ENCODE measurements at regions not wholly inside any gene's neighbourhood (a gene's known extent, or its start where the extent isn't known, plus 50 kb on each side); places are given as distances from the start of the nearest gene placed in this dataset.

GRCh38 chr13:33742321-33742720, 75.6 kb upstream of the RFC3 start:
- no peak for DNase-seq (ENCODE audit: low read depth, low spot score)

GRCh38 chr13:33743438-33744368, 74.2 kb upstream of the RFC3 start:
- in situ Hi-C loops (cut with HindIII; ENCODE audit: low sequenced_read_pairs), result no loop called here

More at GRCh38 chr13:33742321-33742720, 75.6 kb upstream of the RFC3 start:
- no peak overlapping the region for H3K4me3 ChIP-seq (ENCODE audit: low read depth, low read length)
- in situ Hi-C loops (cut with HindIII; ENCODE audit: low sequenced_read_pairs), result no loop called here
- no peak for TF ChIP-seq CTCF (IDR thresholded peaks at IDR 0.05; ENCODE audit: low read depth, low read length)

GRCh38 chr13:33744589-33745369, 73.2 kb upstream of the RFC3 start:
- H3K4me3 ChIP-seq (ENCODE audit: low read depth, low read length), result no peak overlapping the region
- in situ Hi-C loops (cut with HindIII; ENCODE audit: low sequenced_read_pairs), result no loop called here
- TF ChIP-seq CTCF (IDR thresholded peaks at IDR 0.05; ENCODE audit: low read depth, low read length), result no peak
- no peak for DNase-seq (ENCODE audit: low read depth, low spot score)

More at GRCh38 chr13:33743438-33744368, 74.2 kb upstream of the RFC3 start:
- no peak overlapping the region for H3K4me3 ChIP-seq (ENCODE audit: low read depth, low read length)
- TF ChIP-seq CTCF (IDR thresholded peaks at IDR 0.05; ENCODE audit: low read depth, low read length), result no peak
- no peak for DNase-seq (ENCODE audit: low read depth, low spot score)

- in situ Hi-C loops (cut with HindIII; ENCODE audit: low sequenced_read_pairs), result no loop called here
- TF ChIP-seq CTCF (IDR thresholded peaks at IDR 0.05; ENCODE audit: low read depth, low read length), result no peak
- DNase-seq (ENCODE audit: low read depth, low spot score), result no peak
- H3K4me3 ChIP-seq (ENCODE audit: low read depth, low read length), result no peak overlapping the region
Measured at GRCh38 chr13:33745370-33746324, 72.3 kb upstream of the RFC3 start.

- no peak for TF ChIP-seq CTCF (IDR thresholded peaks at IDR 0.05; ENCODE audit: low read depth, low read length)
- DNase-seq (ENCODE audit: low read depth, low spot score), result no peak
- H3K4me3 ChIP-seq (ENCODE audit: low read depth, low read length), result no peak overlapping the region
- in situ Hi-C loops (cut with HindIII; ENCODE audit: low sequenced_read_pairs), result no loop called here
Measured at GRCh38 chr13:33746867-33747266, 71.1 kb upstream of the RFC3 start.

- DNase-seq (ENCODE audit: low read depth, low spot score), result peak; percentile 39
- no peak overlapping the region for H3K4me3 ChIP-seq (ENCODE audit: low read depth, low read length)
- in situ Hi-C loops (cut with HindIII; ENCODE audit: low sequenced_read_pairs), result no loop called here
- no peak for TF ChIP-seq CTCF (IDR thresholded peaks at IDR 0.05; ENCODE audit: low read depth, low read length)
Measured at GRCh38 chr13:33751151-33751550, 66.8 kb upstream of the RFC3 start.

Measured in astrocyte of the spinal cord (primary cell).